Endothelial cell of umbilical vein (primary cell): ENCODE measurements at regions not wholly inside any gene's neighbourhood (a gene's known extent, or its start where the extent isn't known, plus 50 kb on each side); places are given as distances from the start of the nearest gene placed in this dataset.

Experiments used
- EZH2 ChIP-seq: IDR thresholded peaks from 2 replicates; pipeline ENCODE4 v1.6.1; 2012; ENCODE audit warnings: borderline replicate concordance, low read depth, mild to moderate bottlenecking, moderate library complexity, low read length, inconsistent platforms; ENCODE audit not compliant: severe bottlenecking
- FOS ChIP-seq: IDR thresholded peaks from 2 replicates; pipeline ENCODE4 v1.6.1; 2011; ENCODE audit warnings: mild to moderate bottlenecking, low read length, moderate library complexity, borderline replicate concordance; ENCODE audit not compliant: insufficient read depth
- JUN ChIP-seq: IDR thresholded peaks from 2 replicates; pipeline ENCODE4 v1.6.1; 2011; ENCODE audit warnings: borderline replicate concordance, low read depth; ENCODE audit not compliant: insufficient read length, insufficient read depth
- MYC ChIP-seq: IDR thresholded peaks from one replicate; pipeline ENCODE4 v1.6.1; 2011; ENCODE audit warnings: mild to moderate bottlenecking, low read depth, low read length
- POLR2A ChIP-seq: IDR thresholded peaks from 2 replicates; pipeline ENCODE4 v1.6.1; 2012; ENCODE audit warnings: low read depth, mild to moderate bottlenecking, control low read depth, low read length
- POLR2AphosphoS5 ChIP-seq: IDR thresholded peaks from 2 replicates; pipeline ENCODE4 v1.6.1; 2012; ENCODE audit warnings: low read depth, mild to moderate bottlenecking, control low read depth, low read length, moderate library complexity; ENCODE audit not compliant: insufficient read depth
- TF ChIP-seq, protein P1 (sequence below), 2 donors: IDR thresholded peaks; 1 replicate in 1 of 2; 2 replicates in 1 of 2; pipeline ENCODE4 v1.5.1; 2011; ENCODE audit warnings: low read length in 2 of 2, mild to moderate bottlenecking in 2 of 2, moderate library complexity in 2 of 2, control low read depth in 1 of 2, inconsistent platforms in 1 of 2, low read depth in 1 of 2; ENCODE audit not compliant: insufficient read depth in 1 of 2; ENCODE audit errors: extremely low read depth in 1 of 2
- TF ChIP-seq, protein P2 (sequence below): IDR thresholded peaks from 2 replicates; pipeline ENCODE4 v1.6.1; 2011; ENCODE audit not compliant: insufficient read depth, insufficient read length

DNA sequence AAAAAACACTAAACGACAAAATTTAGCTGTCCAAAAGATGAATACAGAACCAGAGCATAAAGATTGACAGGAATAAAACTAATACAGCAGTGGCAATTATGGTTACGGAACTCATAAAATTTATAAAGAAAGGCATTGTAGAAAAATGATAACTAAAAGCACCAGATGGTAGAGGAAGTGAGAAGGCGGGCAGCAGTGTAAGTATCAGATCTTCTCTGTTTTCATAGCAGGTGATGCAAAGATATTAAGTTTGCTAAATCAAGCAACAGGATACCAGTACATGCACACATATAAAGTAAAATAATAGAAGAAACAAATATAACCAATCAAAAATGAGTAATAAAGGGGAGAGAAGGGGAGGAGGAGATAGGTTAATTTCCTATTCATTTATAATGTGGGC lies 103.9 kb upstream of the MEX3C start:
- no peak for TF ChIP-seq POLR2A
- TF ChIP-seq, protein P1, sequence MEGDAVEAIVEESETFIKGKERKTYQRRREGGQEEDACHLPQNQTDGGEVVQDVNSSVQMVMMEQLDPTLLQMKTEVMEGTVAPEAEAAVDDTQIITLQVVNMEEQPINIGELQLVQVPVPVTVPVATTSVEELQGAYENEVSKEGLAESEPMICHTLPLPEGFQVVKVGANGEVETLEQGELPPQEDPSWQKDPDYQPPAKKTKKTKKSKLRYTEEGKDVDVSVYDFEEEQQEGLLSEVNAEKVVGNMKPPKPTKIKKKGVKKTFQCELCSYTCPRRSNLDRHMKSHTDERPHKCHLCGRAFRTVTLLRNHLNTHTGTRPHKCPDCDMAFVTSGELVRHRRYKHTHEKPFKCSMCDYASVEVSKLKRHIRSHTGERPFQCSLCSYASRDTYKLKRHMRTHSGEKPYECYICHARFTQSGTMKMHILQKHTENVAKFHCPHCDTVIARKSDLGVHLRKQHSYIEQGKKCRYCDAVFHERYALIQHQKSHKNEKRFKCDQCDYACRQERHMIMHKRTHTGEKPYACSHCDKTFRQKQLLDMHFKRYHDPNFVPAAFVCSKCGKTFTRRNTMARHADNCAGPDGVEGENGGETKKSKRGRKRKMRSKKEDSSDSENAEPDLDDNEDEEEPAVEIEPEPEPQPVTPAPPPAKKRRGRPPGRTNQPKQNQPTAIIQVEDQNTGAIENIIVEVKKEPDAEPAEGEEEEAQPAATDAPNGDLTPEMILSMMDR (IDR thresholded peaks at IDR 0.05; ENCODE audit: extremely low read depth in 1 of 2, insufficient read depth in 1 of 2, low read depth in 1 of 2, low read length in 2 of 2), result no peak
- no peak for TF ChIP-seq POLR2AphosphoS5
- TF ChIP-seq EZH2, result no peak
- TF ChIP-seq JUN, result no peak
- TF ChIP-seq, protein P2, sequence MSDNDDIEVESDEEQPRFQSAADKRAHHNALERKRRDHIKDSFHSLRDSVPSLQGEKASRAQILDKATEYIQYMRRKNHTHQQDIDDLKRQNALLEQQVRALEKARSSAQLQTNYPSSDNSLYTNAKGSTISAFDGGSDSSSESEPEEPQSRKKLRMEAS, result no peak
- no peak for TF ChIP-seq MYC
- TF ChIP-seq FOS, result no peak
